ENCODE measurements at regions not wholly inside any gene's neighbourhood (a gene's known extent, or its start where the extent isn't known, plus 50 kb on each side); places are given as distances from the start of the nearest gene placed in this dataset.

DNA sequence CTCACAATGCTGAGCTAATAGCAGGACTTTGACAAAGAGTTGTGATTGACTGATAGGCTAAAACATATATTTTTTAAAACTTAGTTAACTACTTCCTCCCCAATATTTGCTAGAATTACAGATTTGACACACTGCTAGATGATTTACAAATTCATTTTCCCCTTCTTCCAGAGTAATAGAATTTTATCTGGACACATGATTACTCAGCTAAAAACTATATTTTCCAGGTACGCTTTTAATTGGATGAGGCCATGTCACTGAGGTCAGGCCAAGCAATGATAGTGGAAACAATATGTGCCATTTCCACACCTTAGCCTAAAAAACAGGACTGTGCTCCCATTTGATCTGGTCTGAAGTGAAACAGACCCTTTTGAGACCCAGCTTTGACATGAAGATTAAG is 193.3 kb upstream of the PGRMC2 start:
- intact Hi-C loops (cut with DNase I), result no loop called here

DNA sequence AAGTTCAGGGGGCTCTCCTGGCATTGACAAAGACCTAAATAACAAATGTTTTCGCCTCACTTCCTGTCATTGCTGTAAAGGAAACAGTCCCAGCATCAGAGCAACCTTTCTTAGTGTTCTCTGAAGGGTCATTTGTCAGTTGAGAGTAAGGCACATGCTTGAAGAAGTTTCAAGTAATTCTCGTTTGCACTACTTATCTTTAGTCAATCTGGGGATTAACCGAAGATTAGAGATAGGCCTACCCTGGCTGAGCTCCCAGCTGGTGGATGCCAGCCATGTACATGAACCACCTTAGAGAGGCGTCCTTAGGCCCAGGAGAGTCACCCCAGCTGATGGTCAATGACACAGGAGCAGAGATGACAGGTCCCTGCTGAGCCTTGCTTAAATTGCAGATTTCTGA is 189.9 kb upstream of the PGRMC2 start:
- DNase-seq, result no peak
- intact Hi-C loops (cut with DNase I), result no loop called here

More for the DNA sequence above, 193.3 kb upstream of the PGRMC2 start:
- no peak for DNase-seq

- no peak for DNase-seq
- intact Hi-C loops (cut with DNase I), result no loop called here
These were observed 188.0 kb upstream of the PGRMC2 start for GRCh38 chr4:128475597-128475996.

- intact Hi-C loops (cut with DNase I), result no loop called here
- no peak for DNase-seq
These were observed 184.0 kb upstream of the PGRMC2 start for GRCh38 chr4:128471576-128471975.

DNA sequence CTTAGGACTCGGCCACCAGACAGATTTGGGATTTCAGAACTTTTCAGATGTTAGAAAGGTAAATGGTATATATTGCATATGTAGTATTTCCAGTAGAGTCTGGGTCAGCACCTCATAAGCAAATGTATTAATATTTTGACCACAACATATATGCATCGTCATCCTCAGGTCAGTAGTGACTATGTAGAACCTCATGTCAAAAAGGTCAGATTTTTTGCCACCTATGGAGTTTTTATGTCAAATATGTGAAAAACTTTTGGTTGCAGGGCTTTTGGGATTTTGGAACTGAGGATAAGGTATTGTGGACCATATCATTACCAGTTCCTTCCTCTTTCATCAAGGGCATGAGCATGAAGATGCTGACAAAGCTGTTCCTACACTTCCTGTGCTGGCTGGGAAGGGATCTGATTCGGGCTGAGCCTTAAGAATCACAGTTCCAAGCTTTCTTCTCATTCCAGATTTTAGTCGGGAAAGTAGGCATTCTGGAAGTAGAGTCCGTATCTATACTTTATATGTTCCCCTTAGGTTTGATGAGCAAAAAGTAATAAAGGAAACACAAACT is 183.0 kb upstream of the PGRMC2 start:
- intact Hi-C loops (cut with DNase I), result no loop called here
- DNase-seq, result no peak

- intact Hi-C loops (cut with DNase I), result no loop called here
- peak in 40 of 42 donors; percentile 11 to 83 (median 60) for DNase-seq
These were observed 180.7 kb upstream of the PGRMC2 start for GRCh38 chr4:128468123-128468989.

- intact Hi-C loops (cut with DNase I), result no loop called here
- DNase-seq, result no peak
These were observed 177.9 kb upstream of the PGRMC2 start for GRCh38 chr4:128465523-128465922.

- no peak for DNase-seq
- intact Hi-C loops (cut with DNase I), result no loop called here
These were observed 175.4 kb upstream of the PGRMC2 start for GRCh38 chr4:128463006-128463405.

- intact Hi-C loops (cut with DNase I), result no loop called here
- DNase-seq, result peak in 18 of 42 donors; percentile 7 to 77 (median 28)
These were observed 174.6 kb upstream of the PGRMC2 start for GRCh38 chr4:128462103-128462783.

DNA sequence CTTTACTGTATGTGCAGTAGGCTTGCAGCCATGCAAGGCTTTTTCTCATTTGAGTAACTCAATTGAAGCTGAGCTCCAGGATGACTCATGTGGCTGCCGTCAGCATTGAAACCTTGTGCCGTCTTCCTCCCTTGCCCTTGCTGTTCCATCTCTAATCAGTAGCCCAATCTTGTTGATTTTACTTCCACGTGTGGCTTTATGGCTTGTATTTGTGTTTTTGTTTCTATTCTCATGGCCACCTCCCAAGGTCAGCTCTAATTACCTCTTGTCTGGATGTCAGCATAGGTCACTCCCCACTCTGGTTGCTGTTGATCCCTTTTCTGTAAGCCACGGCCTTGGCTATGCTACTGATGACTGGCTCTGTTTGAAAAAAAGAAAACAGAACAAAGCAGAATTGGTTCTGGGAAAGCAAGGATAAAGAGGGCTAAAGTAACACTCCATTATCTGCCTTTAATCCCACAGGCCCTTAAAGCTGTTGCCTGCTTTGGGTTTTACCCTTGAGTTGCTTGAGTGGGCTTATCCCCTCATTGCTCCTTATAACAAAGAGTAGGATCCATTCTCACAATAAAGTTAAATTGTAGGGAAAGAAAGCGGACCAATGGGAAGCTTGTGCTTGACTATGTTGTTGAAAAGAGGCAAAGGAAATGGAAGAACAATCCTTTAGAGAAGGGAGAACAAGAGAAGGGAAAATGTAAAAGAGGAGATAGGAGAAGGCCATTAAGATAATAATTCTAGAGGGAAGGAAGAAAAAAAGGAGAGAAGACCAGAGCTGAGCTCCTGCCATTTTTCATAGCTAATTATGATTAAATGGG is 173.9 kb upstream of the PGRMC2 start:
- DNase-seq, result peak in 28 of 42 donors; percentile 5 to 75 (median 40)
- intact Hi-C loops (cut with DNase I), result no loop called here

DNA sequence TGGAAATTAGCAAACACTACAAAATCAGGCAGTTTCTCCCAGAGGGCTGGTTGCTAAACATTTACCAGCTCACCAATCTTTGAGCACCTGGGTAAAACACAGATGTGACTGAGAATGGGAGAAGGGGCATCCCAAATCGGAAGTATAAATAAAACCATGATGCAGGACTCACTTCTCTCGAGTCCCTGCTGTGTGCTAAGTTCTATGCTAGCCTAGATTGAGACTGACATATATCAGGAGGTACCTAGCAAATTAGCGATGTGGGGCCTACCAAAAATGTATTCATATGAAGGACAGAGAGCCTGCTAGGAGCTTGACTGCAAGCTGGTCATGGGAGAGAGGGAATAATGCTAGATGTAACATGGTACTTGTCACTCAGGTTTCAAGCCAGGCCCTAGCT is 171.9 kb upstream of the PGRMC2 start:
- DNase-seq, result no peak
- intact Hi-C loops (cut with DNase I), result no loop called here

DNA sequence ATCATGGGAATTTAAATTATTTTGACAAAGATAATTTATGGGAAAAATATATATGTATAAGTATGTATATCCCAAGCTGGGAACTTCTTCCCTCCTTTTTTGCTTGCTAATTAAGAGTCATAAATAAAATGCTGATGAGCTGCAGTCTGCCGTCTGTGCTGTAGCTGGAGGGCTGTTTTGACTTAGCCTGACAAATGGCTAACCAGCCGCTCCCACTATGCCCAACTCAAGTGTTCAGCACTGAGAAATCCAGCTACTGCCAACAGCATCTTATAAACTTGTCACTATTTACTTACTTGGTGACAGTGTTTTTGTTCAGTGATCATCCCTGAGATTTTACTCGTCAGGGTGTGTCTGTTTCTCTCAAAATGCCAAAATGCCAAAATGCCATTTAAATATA is 171.2 kb upstream of the PGRMC2 start:
- intact Hi-C loops (cut with DNase I), result no loop called here
- no peak for DNase-seq

DNA sequence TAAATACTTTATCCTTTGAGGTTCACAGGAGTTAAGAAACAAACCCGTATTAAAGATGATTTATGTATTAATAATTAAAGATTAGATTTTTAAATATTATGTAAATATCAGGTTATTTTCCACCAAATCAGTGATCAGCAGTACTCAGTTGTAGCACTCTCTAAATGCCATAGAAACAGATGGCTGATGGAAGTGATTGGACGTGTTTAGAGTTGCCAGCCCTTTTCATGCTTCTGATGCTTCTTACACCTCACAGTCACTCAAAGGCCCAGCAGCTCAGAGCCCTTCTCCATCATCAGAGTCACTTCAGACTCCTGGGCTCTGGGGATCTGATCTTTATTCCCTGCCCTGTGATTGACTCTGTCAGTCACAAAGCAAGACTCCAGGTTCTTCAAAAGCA is 170.1 kb upstream of the PGRMC2 start:
- no peak for DNase-seq
- intact Hi-C loops (cut with DNase I), result no loop called here

GRCh38 chr4:128456171-128456570 is 168.6 kb upstream of the PGRMC2 start:
- intact Hi-C loops (cut with DNase I), result no loop called here
- peak in 5 of 42 donors; percentile 20 to 38 (median 33) for DNase-seq

- intact Hi-C loops (cut with DNase I), result no loop called here
- DNase-seq, result no peak
These were observed 167.9 kb upstream of the PGRMC2 start for GRCh38 chr4:128455480-128455879.

- DNase-seq, result no peak
- intact Hi-C loops (cut with DNase I), result loop anchor here (5.0 kb wide), 1 partner anchor 412 kb away; no protein-coding TSS in a partner anchor
These were observed 167.3 kb upstream of the PGRMC2 start for GRCh38 chr4:128454881-128455280.

GRCh38 chr4:128454281-128454871 is 166.8 kb upstream of the PGRMC2 start:
- intact Hi-C loops (cut with DNase I), result loop anchor here (5.0 kb wide), 1 partner anchor 413 kb away; no protein-coding TSS in a partner anchor
- DNase-seq, result peak; percentile 59 to 93 (median 81)

DNA sequence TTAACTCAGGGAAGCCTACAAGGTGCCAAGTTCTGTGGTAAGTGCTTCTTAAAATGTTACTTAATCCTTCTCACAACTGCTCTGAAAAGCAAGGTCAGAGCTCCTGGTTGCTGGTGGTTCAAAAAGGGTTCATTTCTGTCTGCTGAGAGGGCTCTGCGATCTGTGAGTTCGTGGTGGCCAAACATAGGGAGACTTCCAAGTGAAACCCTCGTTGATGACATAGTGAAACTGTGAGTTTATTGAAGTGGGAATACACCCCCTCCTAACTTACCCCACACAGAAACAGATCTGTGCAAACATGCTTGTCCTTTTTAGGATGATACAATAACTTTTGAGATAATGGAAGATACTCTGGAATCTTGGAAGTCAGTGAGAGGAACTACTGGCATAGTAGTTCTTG is 164.8 kb upstream of the PGRMC2 start:
- intact Hi-C loops (cut with DNase I), result loop anchor here (5.0 kb wide), 1 partner anchor 415 kb away; no protein-coding TSS in a partner anchor
- no peak for DNase-seq

Data from head of caudate nucleus (tissue), 42 donors.